Nucleus accumbens (tissue), 56 donors: ENCODE measurements at regions not wholly inside any gene's neighbourhood (a gene's known extent, or its start where the extent isn't known, plus 50 kb on each side); places are given as distances from the start of the nearest gene placed in this dataset.
"Not testable (repeated sequence)": the region's sequence is repeated elsewhere in the genome, so short reads cannot be mapped to it uniquely, and the experiment has no call there.

Source experiments
- DNase-seq, 56 donors: peaks; one replicate each; lab custom pipeline; 2025; lab: John Stamatoyannopoulos, UW

GRCh38 chr2:123468071-123468470 lies 557.0 kb upstream of the CNTNAP5 start:
- no peak for DNase-seq

GRCh38 chr2:123481406-123481805 lies 543.7 kb upstream of the CNTNAP5 start:
- DNase-seq: no peak

- DNase-seq: no peak
These were observed 540.0 kb upstream of the CNTNAP5 start for GRCh38 chr2:123485056-123485455.

- DNase-seq: no peak
These were observed 531.4 kb upstream of the CNTNAP5 start for GRCh38 chr2:123493687-123494086.

- no peak for DNase-seq
These were observed 529.8 kb upstream of the CNTNAP5 start for GRCh38 chr2:123495241-123495640.

- no peak for DNase-seq
These were observed 524.7 kb upstream of the CNTNAP5 start for GRCh38 chr2:123500346-123500745.

- no peak for DNase-seq
These were observed 524.1 kb upstream of the CNTNAP5 start for GRCh38 chr2:123500988-123501387.

- DNase-seq: no peak
These were observed 522.2 kb upstream of the CNTNAP5 start for GRCh38 chr2:123502931-123503330.

- no peak for DNase-seq
These were observed 512.5 kb upstream of the CNTNAP5 start for GRCh38 chr2:123512547-123512946.

- no peak for DNase-seq
These were observed 511.7 kb upstream of the CNTNAP5 start for GRCh38 chr2:123513351-123513750.

GRCh38 chr2:123514613-123515207 lies 510.4 kb upstream of the CNTNAP5 start:
- no peak for DNase-seq

- DNase-seq: no peak
These were observed 506.7 kb upstream of the CNTNAP5 start for GRCh38 chr2:123518367-123518766.

GRCh38 chr2:123521854-123522253 lies 503.2 kb upstream of the CNTNAP5 start:
- DNase-seq: no peak

- not testable (repeated sequence) for DNase-seq
These were observed 502.6 kb upstream of the CNTNAP5 start for GRCh38 chr2:123522498-123522897.

- DNase-seq: no peak
These were observed 495.9 kb upstream of the CNTNAP5 start for GRCh38 chr2:123528996-123529707.

- no peak for DNase-seq
These were observed 495.1 kb upstream of the CNTNAP5 start for GRCh38 chr2:123530004-123530403.

- DNase-seq: no peak
These were observed 493.0 kb upstream of the CNTNAP5 start for GRCh38 chr2:123532126-123532525.

- DNase-seq: no peak
These were observed 492.1 kb upstream of the CNTNAP5 start for GRCh38 chr2:123532994-123533393.

- DNase-seq: no peak
These were observed 484.8 kb upstream of the CNTNAP5 start for GRCh38 chr2:123540291-123540690.

GRCh38 chr2:123546353-123546752 lies 478.7 kb upstream of the CNTNAP5 start:
- DNase-seq: no peak

- no peak for DNase-seq
These were observed 461.6 kb upstream of the CNTNAP5 start for GRCh38 chr2:123563515-123563914.

- DNase-seq: no peak
These were observed 458.7 kb upstream of the CNTNAP5 start for GRCh38 chr2:123566291-123566946.
